ENCODE measurements at regions not wholly inside any gene's neighbourhood (a gene's known extent, or its start where the extent isn't known, plus 50 kb on each side); places are given as distances from the start of the nearest gene placed in this dataset.

- TF ChIP-seq CTCF (IDR thresholded peaks at IDR 0.05) (no peak), POLR2A (IDR thresholded peaks at IDR 0.05) (no peak)
Measured at GRCh38 chr1:189513091-189513490, 964.6 kb downstream of the BRINP3 start.
